ENCODE measurements at regions not wholly inside any gene's neighbourhood (a gene's known extent, or its start where the extent isn't known, plus 50 kb on each side); places are given as distances from the start of the nearest gene placed in this dataset.

DNA sequence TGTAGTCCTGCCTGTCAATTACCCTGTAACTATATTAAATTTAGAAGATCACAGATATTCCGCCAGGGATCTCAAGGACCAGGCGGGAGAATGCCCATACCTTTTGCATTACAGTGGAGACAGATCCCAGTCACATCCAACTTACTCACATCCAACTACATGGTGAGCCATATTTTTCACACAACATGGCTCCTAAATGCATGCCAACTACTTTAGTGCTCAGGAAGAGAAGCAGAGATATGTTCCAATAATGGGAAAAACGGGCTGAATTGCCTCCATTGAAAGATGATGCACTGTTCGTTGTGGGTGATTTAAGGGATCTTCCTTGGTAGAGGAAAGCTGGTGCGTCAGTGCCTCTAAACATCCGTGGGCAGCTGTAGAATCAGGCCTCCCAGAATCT lies 304.5 kb downstream of the CD83 start:
- TF ChIP-seq, protein P1, sequence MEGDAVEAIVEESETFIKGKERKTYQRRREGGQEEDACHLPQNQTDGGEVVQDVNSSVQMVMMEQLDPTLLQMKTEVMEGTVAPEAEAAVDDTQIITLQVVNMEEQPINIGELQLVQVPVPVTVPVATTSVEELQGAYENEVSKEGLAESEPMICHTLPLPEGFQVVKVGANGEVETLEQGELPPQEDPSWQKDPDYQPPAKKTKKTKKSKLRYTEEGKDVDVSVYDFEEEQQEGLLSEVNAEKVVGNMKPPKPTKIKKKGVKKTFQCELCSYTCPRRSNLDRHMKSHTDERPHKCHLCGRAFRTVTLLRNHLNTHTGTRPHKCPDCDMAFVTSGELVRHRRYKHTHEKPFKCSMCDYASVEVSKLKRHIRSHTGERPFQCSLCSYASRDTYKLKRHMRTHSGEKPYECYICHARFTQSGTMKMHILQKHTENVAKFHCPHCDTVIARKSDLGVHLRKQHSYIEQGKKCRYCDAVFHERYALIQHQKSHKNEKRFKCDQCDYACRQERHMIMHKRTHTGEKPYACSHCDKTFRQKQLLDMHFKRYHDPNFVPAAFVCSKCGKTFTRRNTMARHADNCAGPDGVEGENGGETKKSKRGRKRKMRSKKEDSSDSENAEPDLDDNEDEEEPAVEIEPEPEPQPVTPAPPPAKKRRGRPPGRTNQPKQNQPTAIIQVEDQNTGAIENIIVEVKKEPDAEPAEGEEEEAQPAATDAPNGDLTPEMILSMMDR (IDR thresholded peaks at IDR 0.05) = no peak
- no peak for TF ChIP-seq POLR2A (IDR thresholded peaks at IDR 0.05)
